RKO (cell line): ENCODE measurements at regions not wholly inside any gene's neighbourhood (a gene's known extent, or its start where the extent isn't known, plus 50 kb on each side); places are given as distances from the start of the nearest gene placed in this dataset.

Experiments used
- DNase-seq: peaks from one replicate; pipeline ENCODE4 v3.0.0-alpha.2; 2016; ENCODE audit warnings: low spot score

DNA sequence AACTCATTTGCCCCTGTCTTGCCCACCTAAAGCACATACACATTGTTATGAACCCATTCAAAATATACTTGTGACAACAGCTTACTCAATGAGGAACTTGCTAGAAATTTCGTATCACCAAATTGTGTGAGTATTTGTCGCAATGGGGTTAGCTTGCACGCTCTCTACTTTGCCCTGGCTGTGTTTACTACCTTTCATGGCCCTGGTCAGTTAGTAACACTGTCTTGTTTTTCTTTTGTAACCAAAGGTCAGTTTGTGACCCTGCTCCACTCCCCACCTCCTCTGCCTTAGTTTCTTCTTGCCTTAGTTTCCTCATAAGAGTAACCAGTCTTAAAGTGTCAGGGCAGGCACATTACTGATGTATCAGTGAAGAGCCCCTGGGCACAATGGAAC, 205.8 kb upstream of the EEA1 start:
- no peak for DNase-seq

- no peak for DNase-seq
Observed at GRCh38 chr12:93135286-93136239, 206.5 kb upstream of the EEA1 start.

GRCh38 chr12:93136253-93137055, 207.4 kb upstream of the EEA1 start:
- DNase-seq, result no peak

GRCh38 chr12:93137656-93138612, 208.8 kb upstream of the EEA1 start:
- peak; percentile 81 for DNase-seq

GRCh38 chr12:93139028-93139665, 210.1 kb upstream of the EEA1 start:
- DNase-seq, result no peak

DNA sequence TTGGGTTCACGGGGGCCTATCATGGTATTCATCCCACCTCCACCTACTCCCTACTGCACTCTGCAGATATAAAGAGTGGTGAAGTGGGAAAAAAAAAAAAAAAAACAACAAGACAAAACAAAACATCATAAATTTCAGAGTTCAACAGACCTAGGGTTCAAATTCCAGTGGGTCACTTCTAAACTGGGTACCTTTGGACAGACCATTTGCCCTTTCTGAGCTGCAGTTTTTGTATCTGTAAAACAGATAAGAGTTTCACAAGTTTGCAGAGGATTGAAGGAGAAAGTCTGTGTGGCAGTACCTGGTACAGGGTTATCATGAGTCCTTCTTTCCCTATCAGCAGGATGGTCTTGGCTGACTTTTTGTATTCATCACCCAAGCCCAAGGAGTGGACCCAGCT, 211.2 kb upstream of the EEA1 start:
- no peak for DNase-seq

DNA sequence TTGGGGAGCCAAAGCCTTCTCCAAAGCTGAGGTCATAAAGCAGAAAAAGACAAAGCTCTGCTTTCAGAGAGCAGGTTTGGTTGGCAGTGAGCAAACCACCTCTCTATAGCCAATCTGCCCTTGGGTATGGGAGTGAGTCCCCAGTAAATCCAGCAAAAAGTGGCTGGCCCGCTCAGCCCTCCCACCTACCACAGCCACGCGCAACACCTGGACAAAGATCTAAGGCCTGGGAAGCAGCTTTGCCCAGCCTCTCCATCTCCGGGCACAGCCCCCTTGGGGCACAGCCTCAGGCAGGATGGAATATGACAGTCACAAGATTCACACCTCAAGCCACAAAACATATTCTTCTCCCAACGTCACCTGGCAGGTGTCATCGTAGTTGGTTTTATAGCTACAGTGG, 211.7 kb upstream of the EEA1 start:
- no peak for DNase-seq

DNA sequence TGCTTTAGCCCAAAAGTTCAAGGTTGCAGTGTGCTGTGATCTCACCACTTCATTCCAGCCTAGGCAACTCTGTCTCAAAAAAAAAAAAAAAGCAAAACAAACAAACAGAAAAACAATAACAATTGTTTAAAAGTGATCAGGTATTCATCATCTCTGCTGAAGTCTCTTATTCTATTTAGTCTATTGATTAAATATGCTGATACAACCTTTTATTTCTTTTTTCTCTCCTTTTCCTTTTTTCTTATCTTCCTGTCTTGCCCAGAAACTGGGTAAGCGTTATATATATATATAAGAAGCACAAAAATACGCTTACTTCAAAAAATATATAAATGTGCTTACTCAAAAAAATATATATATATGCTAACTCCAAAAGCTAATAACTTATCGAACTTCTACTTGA, 213.8 kb upstream of the EEA1 start:
- no peak for DNase-seq

GRCh38 chr12:93144109-93144508, 215.0 kb upstream of the EEA1 start:
- no peak for DNase-seq

DNA sequence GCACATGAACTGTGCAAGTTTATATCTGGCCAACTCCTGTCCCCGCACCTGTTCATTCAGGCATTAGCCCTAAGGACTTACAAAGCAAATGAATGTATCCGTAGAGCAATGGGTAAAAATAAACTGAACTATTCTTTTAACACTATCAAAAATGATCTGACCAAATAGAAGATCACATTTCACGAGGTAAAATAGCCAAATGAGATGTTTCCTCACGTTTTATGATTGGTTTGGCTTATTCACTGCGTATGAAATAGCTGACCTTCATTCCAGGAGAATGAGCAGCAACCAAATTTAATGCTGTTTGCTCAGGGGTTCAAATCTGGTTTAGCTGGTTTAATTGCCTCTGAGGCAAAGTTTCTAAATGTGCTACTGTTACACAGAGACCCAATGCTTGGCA, 216.0 kb upstream of the EEA1 start:
- no peak for DNase-seq

DNA sequence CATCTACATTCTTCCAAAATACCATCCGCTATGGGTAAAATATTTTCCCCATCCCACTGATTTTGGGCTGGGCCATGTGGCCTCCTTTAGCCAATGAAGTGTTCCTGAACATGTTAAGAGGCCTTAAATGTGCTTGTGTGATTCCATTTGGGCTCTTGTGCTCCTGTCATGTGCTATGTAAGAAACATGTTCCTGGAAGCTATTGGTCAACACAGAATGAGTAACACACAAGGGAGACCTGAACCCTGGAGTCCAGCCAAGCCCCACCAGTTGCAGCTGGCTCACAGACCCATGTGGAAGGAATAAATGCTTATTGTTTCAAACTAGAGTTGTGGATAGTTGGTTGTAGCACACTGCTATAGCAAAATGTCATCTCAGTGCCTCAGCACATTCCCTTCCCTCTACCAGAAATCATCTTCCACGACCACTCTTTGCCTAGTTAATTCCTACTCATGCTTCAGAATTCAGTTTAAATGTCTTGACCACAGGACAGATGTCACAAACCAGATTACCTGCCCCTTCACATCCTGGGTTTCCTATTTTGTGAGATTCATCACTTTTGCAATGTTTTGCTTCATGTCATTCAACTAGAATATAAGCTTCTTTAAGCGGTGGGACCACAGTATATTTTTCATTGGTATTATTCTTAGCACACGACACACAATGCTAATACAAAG, 217.3 kb upstream of the EEA1 start:
- no peak for DNase-seq

DNA sequence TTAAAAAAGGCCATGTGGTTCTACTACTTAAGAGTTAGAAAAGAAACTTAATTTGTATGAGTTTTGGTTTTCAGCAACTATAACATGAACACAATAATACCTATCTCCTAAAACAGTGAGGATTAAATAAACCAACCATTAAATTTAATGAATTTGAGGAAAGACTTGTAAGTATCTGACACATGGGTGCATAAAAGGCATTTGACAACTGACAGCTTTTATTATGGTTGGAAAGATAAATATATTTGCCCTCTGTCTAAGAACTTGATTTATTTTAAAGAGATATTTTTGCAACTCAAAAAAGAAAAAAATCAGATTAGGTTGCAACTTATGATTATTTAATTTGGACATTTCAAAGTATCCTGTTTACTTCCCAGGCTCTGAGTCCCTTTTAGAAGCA, 217.9 kb upstream of the EEA1 start:
- DNase-seq, result no peak

DNA sequence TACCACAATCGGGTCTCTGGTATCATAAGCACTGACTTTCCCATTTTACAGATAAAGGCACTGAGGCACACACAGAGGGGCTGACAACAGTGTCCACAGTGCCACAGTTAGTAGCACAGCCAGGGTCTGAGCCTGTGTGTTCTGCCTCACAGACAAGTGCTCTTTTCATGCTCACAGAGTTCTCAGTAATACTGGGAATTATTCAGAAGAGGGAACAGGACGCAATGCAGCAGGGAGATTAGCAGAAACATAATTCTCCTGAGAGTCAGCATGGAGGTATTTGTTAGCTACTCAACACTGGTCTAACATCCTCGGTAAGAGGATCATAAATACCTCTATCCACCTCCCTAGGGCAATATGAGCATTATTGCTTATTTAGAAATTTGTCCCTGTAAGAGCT, 219.3 kb upstream of the EEA1 start:
- DNase-seq, result no peak

GRCh38 chr12:93149229-93149628, 220.1 kb upstream of the EEA1 start:
- no peak for DNase-seq

DNA sequence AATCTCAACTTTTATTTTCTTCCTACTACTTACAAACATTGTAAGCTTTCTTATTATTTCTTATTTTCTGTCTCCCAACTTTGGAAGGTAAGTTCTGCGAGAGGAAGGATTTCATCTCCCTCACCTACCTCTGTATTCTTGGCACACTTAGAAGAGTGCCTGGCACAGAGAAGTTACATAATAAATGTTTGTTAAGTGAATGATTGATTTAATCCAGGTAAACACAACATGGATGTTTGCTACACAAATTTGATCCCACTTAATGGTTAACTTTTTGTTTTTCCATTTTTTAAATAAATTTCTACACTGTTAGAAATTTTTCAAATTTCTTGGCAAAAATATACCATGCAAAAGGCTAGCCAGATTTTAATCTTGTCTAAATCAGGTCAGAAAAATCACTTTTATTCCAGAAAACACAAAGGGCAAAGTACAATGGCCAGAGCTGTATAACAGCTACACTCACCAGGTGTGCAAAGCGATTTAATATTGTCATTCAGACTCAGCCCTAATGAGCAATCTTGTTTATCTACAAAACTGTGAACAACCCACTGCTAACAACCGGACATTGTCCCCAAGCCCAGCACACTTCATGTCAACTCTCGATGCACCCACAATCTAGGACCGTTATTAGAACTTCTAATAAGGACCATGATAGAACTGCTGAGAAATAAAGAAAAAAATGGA, 222.1 kb upstream of the EEA1 start:
- DNase-seq, result no peak

- DNase-seq, result no peak
Observed at GRCh38 chr12:93152617-93153016, 223.5 kb upstream of the EEA1 start.

- peak; percentile 2 for DNase-seq
Observed at GRCh38 chr12:93153321-93153720, 224.2 kb upstream of the EEA1 start.

GRCh38 chr12:93154096-93154728, 223.5 kb upstream of the NUDT4 start:
- no peak for DNase-seq

DNA sequence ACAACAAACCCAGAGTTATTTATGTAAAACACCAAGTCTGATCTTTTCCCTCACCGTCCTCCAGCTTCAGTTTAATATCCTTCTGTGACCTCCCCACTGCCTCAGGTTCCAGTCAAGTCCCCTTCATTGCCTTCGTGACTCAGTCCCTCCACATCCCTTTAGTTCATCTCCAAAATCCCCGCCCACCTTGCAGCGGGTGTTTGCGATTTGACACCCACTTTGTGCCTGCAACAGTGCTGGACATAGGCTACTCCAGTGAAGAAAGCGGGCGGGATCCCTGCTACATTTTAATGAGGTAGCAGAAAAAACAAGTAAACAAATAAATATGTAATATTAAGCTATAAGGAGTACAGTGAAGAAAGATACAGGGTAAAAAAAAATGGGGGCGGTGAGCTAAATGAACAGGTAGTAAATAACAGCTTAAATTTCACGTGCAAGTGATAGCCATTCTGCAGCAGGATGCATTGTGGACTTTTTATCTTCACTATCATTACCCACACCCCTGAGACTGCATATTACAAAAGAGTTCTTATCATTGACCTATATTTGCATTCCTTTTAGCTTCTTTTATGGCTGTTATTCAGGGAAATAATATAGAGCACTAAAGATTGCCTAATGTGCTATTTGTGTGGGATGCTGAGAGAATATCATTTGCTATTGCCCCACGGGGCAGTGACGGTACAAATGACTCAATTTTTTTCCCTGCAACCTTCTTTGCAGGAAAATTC, 222.8 kb upstream of the NUDT4 start:
- no peak for DNase-seq
